ENCODE measurements at regions not wholly inside any gene's neighbourhood (a gene's known extent, or its start where the extent isn't known, plus 50 kb on each side); places are given as distances from the start of the nearest gene placed in this dataset.

- H3K27ac ChIP-seq (ENCODE audit: low read depth, low read length): no peak overlapping the region
- DNase-seq: no peak
- no peak overlapping the region for H3K56ac ChIP-seq (ENCODE audit: low read length)
- H3K4me3 ChIP-seq (ENCODE audit: low read length): no peak overlapping the region
- H3K79me2 ChIP-seq (ENCODE audit: control insufficient read depth, insufficient read depth, low read length): no peaks in the 10 kb centered on the region
- no peak overlapping the region for H4K5ac ChIP-seq (ENCODE audit: low read length)
- H3K79me1 ChIP-seq (ENCODE audit: low read length): no peaks in the 10 kb centered on the region
- no peak overlapping the region for H2BK5ac ChIP-seq (ENCODE audit: low read length)
- no peak overlapping the region for H3K9ac ChIP-seq (ENCODE audit: low read length)
- WGBS (ENCODE audit: extremely low coverage, insufficient coverage, low lambda C conversion rate): no CpG with 5 or more reads among the region's 5 CpGs
- H3K36me3 ChIP-seq (ENCODE audit: control insufficient read depth, insufficient read depth, low read length): no peaks in the 10 kb centered on the region
- H3K4ac ChIP-seq (ENCODE audit: low read depth, low read length): no peak overlapping the region
- H3K18ac ChIP-seq (ENCODE audit: low read length): no peak overlapping the region
- no peak overlapping the region for H3K23ac ChIP-seq (ENCODE audit: low read length)
- H2BK120ac ChIP-seq (ENCODE audit: low read depth, low read length): no peak overlapping the region
- H2BK15ac ChIP-seq (replicated peaks; ENCODE audit: low read depth): no peak overlapping the region
- H2AK5ac ChIP-seq (ENCODE audit: low read length): no peak overlapping the region
- H3K4me1 ChIP-seq (ENCODE audit: control insufficient read depth, low read depth, low read length): no peaks in the 10 kb centered on the region
- H3K27me3 ChIP-seq (ENCODE audit: insufficient read depth, low read length, poor library complexity): no peaks in the 10 kb centered on the region
- no peak overlapping the region for H3K4me2 ChIP-seq (ENCODE audit: low read length)
- no peak overlapping the region for H4K8ac ChIP-seq (ENCODE audit: low read depth, low read length)
Measured at GRCh38 chr9:20226345-20226744, 396.0 kb downstream of the MLLT3 start.

- no peak overlapping the region for H2BK15ac ChIP-seq (replicated peaks; ENCODE audit: low read depth)
- H2AK5ac ChIP-seq (ENCODE audit: low read length): no peak overlapping the region
- no peak for DNase-seq
- no peak overlapping the region for H3K27ac ChIP-seq (ENCODE audit: low read depth, low read length)
- H3K4me2 ChIP-seq (ENCODE audit: low read length): no peak overlapping the region
- H3K79me2 ChIP-seq (ENCODE audit: control insufficient read depth, insufficient read depth, low read length): no peaks in the 10 kb centered on the region
- no peak overlapping the region for H3K18ac ChIP-seq (ENCODE audit: low read length)
- no peaks in the 10 kb centered on the region for H3K79me1 ChIP-seq (ENCODE audit: low read length)
- no peak overlapping the region for H4K5ac ChIP-seq (ENCODE audit: low read length)
- H2BK120ac ChIP-seq (ENCODE audit: low read depth, low read length): no peak overlapping the region
- no peaks in the 10 kb centered on the region for H3K27me3 ChIP-seq (ENCODE audit: insufficient read depth, low read length, poor library complexity)
- no peak overlapping the region for H2BK5ac ChIP-seq (ENCODE audit: low read length)
- no peak overlapping the region for H3K23ac ChIP-seq (ENCODE audit: low read length)
- H3K4me3 ChIP-seq (ENCODE audit: low read length): no peak overlapping the region
- H3K4me1 ChIP-seq (ENCODE audit: control insufficient read depth, low read depth, low read length): no peaks in the 10 kb centered on the region
- no peaks in the 10 kb centered on the region for H3K36me3 ChIP-seq (ENCODE audit: control insufficient read depth, insufficient read depth, low read length)
- no CpG with 5 or more reads among the region's 1 CpG for WGBS (ENCODE audit: extremely low coverage, insufficient coverage, low lambda C conversion rate)
- H3K4ac ChIP-seq (ENCODE audit: low read depth, low read length): no peak overlapping the region
- H4K8ac ChIP-seq (ENCODE audit: low read depth, low read length): no peak overlapping the region
- no peak overlapping the region for H3K9ac ChIP-seq (ENCODE audit: low read length)
- H3K56ac ChIP-seq (ENCODE audit: low read length): no peak overlapping the region
Measured at GRCh38 chr9:20225826-20226225, 396.5 kb downstream of the MLLT3 start.

DNA sequence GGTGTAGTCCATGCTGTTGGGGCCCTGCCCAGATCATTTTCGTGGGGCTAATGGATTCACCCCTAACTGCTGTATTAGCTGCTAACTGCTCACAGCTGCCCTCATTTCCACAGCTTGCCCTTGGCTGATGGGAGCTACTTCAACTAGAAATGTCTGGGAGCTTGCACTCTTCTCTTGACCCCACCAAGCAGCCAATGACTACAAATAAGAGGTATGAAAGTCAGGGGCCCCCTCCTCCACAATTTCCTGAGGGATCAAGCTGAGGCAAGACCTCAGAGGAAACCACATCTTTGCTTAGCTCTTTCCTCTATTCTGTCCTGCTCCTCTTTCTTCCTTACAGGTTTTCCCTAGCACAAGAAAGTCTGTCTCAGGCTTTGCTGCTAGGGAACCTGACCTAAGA is 397.5 kb downstream of the MLLT3 start:
- no peak overlapping the region for H2AK5ac ChIP-seq (ENCODE audit: low read length)
- no peak overlapping the region for H4K8ac ChIP-seq (ENCODE audit: low read depth, low read length)
- no peak overlapping the region for H3K18ac ChIP-seq (ENCODE audit: low read length)
- H3K79me2 ChIP-seq (ENCODE audit: control insufficient read depth, insufficient read depth, low read length): no peaks in the 10 kb centered on the region
- H3K9ac ChIP-seq (ENCODE audit: low read length): no peak overlapping the region
- H2BK120ac ChIP-seq (ENCODE audit: low read depth, low read length): no peak overlapping the region
- H3K23ac ChIP-seq (ENCODE audit: low read length): no peak overlapping the region
- H3K79me1 ChIP-seq (ENCODE audit: low read length): no peaks in the 10 kb centered on the region
- H3K36me3 ChIP-seq (ENCODE audit: control insufficient read depth, insufficient read depth, low read length): no peaks in the 10 kb centered on the region
- H3K4me2 ChIP-seq (ENCODE audit: low read length): no peak overlapping the region
- no peak overlapping the region for H3K4ac ChIP-seq (ENCODE audit: low read depth, low read length)
- no peak overlapping the region for H2BK5ac ChIP-seq (ENCODE audit: low read length)
- H3K4me3 ChIP-seq (ENCODE audit: low read length): no peak overlapping the region
- DNase-seq: no peak
- H3K56ac ChIP-seq (ENCODE audit: low read length): no peak overlapping the region
- no peak overlapping the region for H4K5ac ChIP-seq (ENCODE audit: low read length)
- no CpG with 5 or more reads among the region's 1 CpG for WGBS (ENCODE audit: extremely low coverage, insufficient coverage, low lambda C conversion rate)
- H3K27me3 ChIP-seq (ENCODE audit: insufficient read depth, low read length, poor library complexity): no peaks in the 10 kb centered on the region
- H3K27ac ChIP-seq (ENCODE audit: low read depth, low read length): no peak overlapping the region
- no peaks in the 10 kb centered on the region for H3K4me1 ChIP-seq (ENCODE audit: control insufficient read depth, low read depth, low read length)
- H2BK15ac ChIP-seq (replicated peaks; ENCODE audit: low read depth): no peak overlapping the region

DNA sequence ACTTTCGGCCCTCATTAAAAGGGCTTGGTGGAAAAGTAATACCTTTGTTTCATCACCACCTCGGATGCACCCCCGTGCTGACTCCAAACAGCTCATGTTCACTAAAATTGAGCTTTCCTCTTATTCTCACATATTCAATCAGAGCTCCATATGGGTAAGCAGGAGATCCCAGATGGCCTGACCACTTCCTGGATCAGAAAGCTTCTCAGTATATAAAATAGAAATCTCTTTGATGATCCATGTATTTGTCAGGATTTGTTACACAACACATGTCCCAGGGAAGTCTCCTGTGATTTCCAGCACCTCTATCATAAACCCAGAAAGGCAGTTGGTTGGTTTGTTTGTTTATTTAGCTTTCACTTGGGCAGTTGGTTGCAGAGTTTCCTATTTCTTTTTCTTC is 402.0 kb downstream of the MLLT3 start:
- no peaks in the 10 kb centered on the region for H3K36me3 ChIP-seq (ENCODE audit: control insufficient read depth, insufficient read depth, low read length)
- no peaks in the 10 kb centered on the region for H3K79me1 ChIP-seq (ENCODE audit: low read length)
- H3K9ac ChIP-seq (ENCODE audit: low read length): no peak overlapping the region
- H2BK15ac ChIP-seq (replicated peaks; ENCODE audit: low read depth): no peak overlapping the region
- no peak overlapping the region for H3K56ac ChIP-seq (ENCODE audit: low read length)
- no peak overlapping the region for H3K4me3 ChIP-seq (ENCODE audit: low read length)
- H3K27me3 ChIP-seq (ENCODE audit: insufficient read depth, low read length, poor library complexity): no peaks in the 10 kb centered on the region
- no peak overlapping the region for H3K4me2 ChIP-seq (ENCODE audit: low read length)
- no peak overlapping the region for H3K27ac ChIP-seq (ENCODE audit: low read depth, low read length)
- no CpG with 5 or more reads among the region's 3 CpGs for WGBS (ENCODE audit: extremely low coverage, insufficient coverage, low lambda C conversion rate)
- no peak overlapping the region for H2AK5ac ChIP-seq (ENCODE audit: low read length)
- DNase-seq: no peak
- no peak overlapping the region for H4K5ac ChIP-seq (ENCODE audit: low read length)
- no peak overlapping the region for H2BK120ac ChIP-seq (ENCODE audit: low read depth, low read length)
- no peaks in the 10 kb centered on the region for H3K79me2 ChIP-seq (ENCODE audit: control insufficient read depth, insufficient read depth, low read length)
- H3K4ac ChIP-seq (ENCODE audit: low read depth, low read length): no peak overlapping the region
- H2BK5ac ChIP-seq (ENCODE audit: low read length): no peak overlapping the region
- H3K18ac ChIP-seq (ENCODE audit: low read length): no peak overlapping the region
- no peak overlapping the region for H3K23ac ChIP-seq (ENCODE audit: low read length)
- no peaks in the 10 kb centered on the region for H3K4me1 ChIP-seq (ENCODE audit: control insufficient read depth, low read depth, low read length)
- no peak overlapping the region for H4K8ac ChIP-seq (ENCODE audit: low read depth, low read length)

DNA sequence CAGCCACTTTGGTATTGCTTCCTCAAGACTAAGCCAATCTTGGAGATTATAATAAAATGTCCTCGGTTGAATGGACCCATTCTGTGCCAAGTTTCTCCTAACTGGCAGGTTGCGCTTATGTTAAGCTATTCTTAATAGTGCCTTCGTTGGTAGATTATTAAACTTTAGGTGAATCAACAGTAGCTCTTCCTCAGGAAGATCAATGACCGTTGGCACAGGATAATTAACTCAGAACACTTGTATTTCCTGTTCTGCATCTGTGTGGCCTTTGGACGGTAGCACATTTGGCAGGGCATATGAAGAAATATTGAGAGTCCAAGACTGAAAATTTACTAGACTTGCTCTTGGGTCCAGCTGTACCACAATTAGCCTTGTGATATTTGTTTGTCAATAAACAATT is 402.9 kb downstream of the MLLT3 start:
- no peak overlapping the region for H2BK15ac ChIP-seq (replicated peaks; ENCODE audit: low read depth)
- no peak overlapping the region for H3K9ac ChIP-seq (ENCODE audit: low read length)
- no peak overlapping the region for H2BK120ac ChIP-seq (ENCODE audit: low read depth, low read length)
- H3K56ac ChIP-seq (ENCODE audit: low read length): no peak overlapping the region
- H3K27me3 ChIP-seq (ENCODE audit: insufficient read depth, low read length, poor library complexity): no peaks in the 10 kb centered on the region
- no peaks in the 10 kb centered on the region for H3K79me2 ChIP-seq (ENCODE audit: control insufficient read depth, insufficient read depth, low read length)
- H3K4ac ChIP-seq (ENCODE audit: low read depth, low read length): no peak overlapping the region
- no peak overlapping the region for H2AK5ac ChIP-seq (ENCODE audit: low read length)
- no peak overlapping the region for H3K4me3 ChIP-seq (ENCODE audit: low read length)
- no peak overlapping the region for H3K27ac ChIP-seq (ENCODE audit: low read depth, low read length)
- no peaks in the 10 kb centered on the region for H3K4me1 ChIP-seq (ENCODE audit: control insufficient read depth, low read depth, low read length)
- no peak overlapping the region for H3K4me2 ChIP-seq (ENCODE audit: low read length)
- no peak overlapping the region for H3K23ac ChIP-seq (ENCODE audit: low read length)
- no peaks in the 10 kb centered on the region for H3K79me1 ChIP-seq (ENCODE audit: low read length)
- WGBS (ENCODE audit: extremely low coverage, insufficient coverage, low lambda C conversion rate): no CpG with 5 or more reads among the region's 5 CpGs
- no peaks in the 10 kb centered on the region for H3K36me3 ChIP-seq (ENCODE audit: control insufficient read depth, insufficient read depth, low read length)
- no peak overlapping the region for H3K18ac ChIP-seq (ENCODE audit: low read length)
- H4K5ac ChIP-seq (ENCODE audit: low read length): no peak overlapping the region
- H2BK5ac ChIP-seq (ENCODE audit: low read length): no peak overlapping the region
- DNase-seq: no peak
- no peak overlapping the region for H4K8ac ChIP-seq (ENCODE audit: low read depth, low read length)

- Histone ChIP-seq H3K4ac (ENCODE audit: low read depth, low read length) (no peak overlapping the region), H3K27me3 (ENCODE audit: insufficient read depth, low read length, poor library complexity) (no peaks in the 10 kb centered on the region), H3K18ac (ENCODE audit: low read length) (no peak overlapping the region), H4K5ac (ENCODE audit: low read length) (no peak overlapping the region), H3K36me3 (ENCODE audit: control insufficient read depth, insufficient read depth, low read length) (no peaks in the 10 kb centered on the region), H2AK5ac (ENCODE audit: low read length) (no peak overlapping the region), H4K8ac (ENCODE audit: low read depth, low read length) (no peak overlapping the region), H2BK120ac (ENCODE audit: low read depth, low read length) (no peak overlapping the region), H3K4me2 (ENCODE audit: low read length) (no peak overlapping the region), H3K4me1 (ENCODE audit: control insufficient read depth, low read depth, low read length) (no peaks in the 10 kb centered on the region), H3K79me1 (ENCODE audit: low read length) (no peaks in the 10 kb centered on the region), H3K9ac (ENCODE audit: low read length) (no peak overlapping the region), H2BK5ac (ENCODE audit: low read length) (no peak overlapping the region), H3K56ac (ENCODE audit: low read length) (no peak overlapping the region), H3K79me2 (ENCODE audit: control insufficient read depth, insufficient read depth, low read length) (no peaks in the 10 kb centered on the region), H3K4me3 (ENCODE audit: low read length) (no peak overlapping the region), H3K27ac (ENCODE audit: low read depth, low read length) (no peak overlapping the region), H2BK15ac (replicated peaks; ENCODE audit: low read depth) (no peak overlapping the region), H3K23ac (ENCODE audit: low read length) (no peak overlapping the region)
- DNase-seq: no peak
- no CpG with 5 or more reads among the region's 3 CpGs for WGBS (ENCODE audit: extremely low coverage, insufficient coverage, low lambda C conversion rate)
Measured at GRCh38 chr9:20217596-20217995, 404.7 kb downstream of the MLLT3 start.

Data from mesendoderm (in vitro differentiated cells).